GM23338 (cell line): ENCODE measurements at regions not wholly inside any gene's neighbourhood (a gene's known extent, or its start where the extent isn't known, plus 50 kb on each side); places are given as distances from the start of the nearest gene placed in this dataset.

Experiments used
- ATAC-seq: fragments of 200-7000 bp; cut with Tn5 transposase; 3 replicates; pipeline ENCODE4 v1.9.1; 2020
- DNase-seq: peaks from one replicate; pipeline ENCODE4 v3.0.0-alpha.2; 2015; ENCODE audit warnings: low spot score
- H2AFZ ChIP-seq: fragments of 200-600 bp; sonication (generic); 2 replicates; pipeline ENCODE4 v1.8.0; 2016; ENCODE audit warnings: antibody characterized with exemption, mild to moderate bottlenecking, moderate library complexity
- H3F3A ChIP-seq: fragments of 200-600 bp; sonication (generic); replicated peaks from 2 replicates; pipeline ENCODE4 v1.8.0; 2017; ENCODE audit warnings: antibody characterized with exemption, mixed run types, low read depth
- H3K27ac ChIP-seq: fragments of 200-600 bp; sonication (generic); 2 replicates; pipeline ENCODE4 v1.6.1; 2016; ENCODE audit warnings: low read depth
- H3K27me3 ChIP-seq: fragments of 200-600 bp; sonication (generic); 2 replicates; pipeline ENCODE4 v1.8.0; 2016; ENCODE audit warnings: mild to moderate bottlenecking, mixed run types, moderate library complexity; ENCODE audit not compliant: insufficient read depth
- H3K36me3 ChIP-seq: fragments of 200-600 bp; sonication (generic); 2 replicates; pipeline ENCODE4 v1.8.0; 2016; ENCODE audit warnings: mild to moderate bottlenecking; ENCODE audit not compliant: insufficient read depth
- H3K4me1 ChIP-seq: fragments of 200-600 bp; sonication (generic); 2 replicates; pipeline ENCODE4 v1.8.0; 2016; ENCODE audit warnings: mild to moderate bottlenecking, moderate library complexity; ENCODE audit not compliant: insufficient read depth
- H3K4me2 ChIP-seq: fragments of 200-600 bp; sonication (generic); 2 replicates; pipeline ENCODE4 v1.7.1; 2017; ENCODE audit warnings: mixed run types
- H3K4me3 ChIP-seq: fragments of 200-600 bp; sonication (generic); 2 replicates; pipeline ENCODE4 v1.6.1; 2016; ENCODE audit warnings: mixed run types
- H3K79me2 ChIP-seq: fragments of 200-600 bp; sonication (generic); replicated peaks from 2 replicates; pipeline ENCODE4 v1.8.0; 2017; ENCODE audit warnings: mild to moderate bottlenecking; ENCODE audit not compliant: insufficient read depth
- H3K9me2 ChIP-seq: fragments of 200-600 bp; sonication (generic); 2 replicates; pipeline ENCODE4 v1.8.0; 2017; ENCODE audit not compliant: insufficient read depth
- H4K20me1 ChIP-seq: fragments of 200-600 bp; sonication (generic); replicated peaks from 2 replicates; pipeline ENCODE4 v1.8.0; 2017; ENCODE audit warnings: mild to moderate bottlenecking; ENCODE audit not compliant: insufficient read depth
- H3K27ac Mint-ChIP-seq: 2 replicates; pipeline ENCODE4 v1.8.0; 2020; ENCODE audit warnings: inconsistent platforms, mild to moderate bottlenecking, moderate library complexity, mixed read lengths
- H3K27me3 Mint-ChIP-seq: 3 replicates; pipeline ENCODE4 v1.8.0; 2022; ENCODE audit warnings: low read depth, mild to moderate bottlenecking, moderate library complexity, mixed read lengths, inconsistent platforms; ENCODE audit not compliant: insufficient read depth, poor library complexity
- H3K36me3 Mint-ChIP-seq: 3 replicates; pipeline ENCODE4 v1.8.0; 2021; ENCODE audit warnings: low read depth, mild to moderate bottlenecking, inconsistent platforms, moderate library complexity, mixed read lengths
- H3K4me1 Mint-ChIP-seq: 3 replicates; pipeline ENCODE4 v1.8.0; 2020; ENCODE audit warnings: mild to moderate bottlenecking, inconsistent platforms, mixed read lengths
- H3K4me3 Mint-ChIP-seq: 3 replicates; pipeline ENCODE4 v1.8.0; 2021; ENCODE audit warnings: moderate library complexity, mild to moderate bottlenecking, inconsistent platforms, mixed read lengths
- H3K9me3 Mint-ChIP-seq: 3 replicates; pipeline ENCODE4 v1.8.0; 2020; ENCODE audit warnings: moderate library complexity, mild to moderate bottlenecking, inconsistent platforms, mixed read lengths
- CREB1 ChIP-seq: fragments of 250-450 bp; sonication (Bioruptor Pico); IDR thresholded peaks from 2 replicates; pipeline ENCODE4 v1.5.0; 2020; ENCODE audit warnings: low read depth, mild to moderate bottlenecking, moderate library complexity
- EZH2 ChIP-seq: fragments of 200-600 bp; sonication (generic); IDR thresholded peaks from one replicate; pipeline ENCODE4 v1.8.0; 2017; ENCODE audit warnings: antibody characterized with exemption, mild to moderate bottlenecking, low read depth; ENCODE audit not compliant: unreplicated experiment
- NANOG ChIP-seq: IDR thresholded peaks from 2 replicates; pipeline ENCODE4 v1.6.1; 2016; ENCODE audit warnings: antibody characterized with exemption, borderline replicate concordance
- POLR2AphosphoS5 ChIP-seq: IDR thresholded peaks from 2 replicates; pipeline ENCODE4 v1.6.1; 2016; ENCODE audit warnings: antibody characterized with exemption, low read depth
- REST ChIP-seq: IDR thresholded peaks from one replicate; pipeline ENCODE4 v1.6.1; 2018; ENCODE audit warnings: antibody characterized with exemption; ENCODE audit not compliant: unreplicated experiment
- STAT1 ChIP-seq: IDR thresholded peaks from one replicate; pipeline ENCODE4 v1.6.1; 2016; ENCODE audit warnings: antibody characterized with exemption; ENCODE audit not compliant: unreplicated experiment
- ZNF331 ChIP-seq: fragments of 250-450 bp; sonication (Bioruptor Pico); IDR thresholded peaks from 2 replicates; pipeline ENCODE4 v1.5.0; 2020; ENCODE audit warnings: low read depth, mild to moderate bottlenecking, moderate library complexity
- ZNF462 ChIP-seq: fragments of 250-450 bp; sonication (Bioruptor Pico); IDR thresholded peaks from 2 replicates; pipeline ENCODE4 v1.5.0; 2020; ENCODE audit warnings: mild to moderate bottlenecking, moderate library complexity

GRCh38 chr11:100438376-100438775 lies 248.7 kb upstream of the ARHGAP42 start:
- Histone ChIP-seq H3K79me2 (no peaks in the 10 kb centered on the region), H3F3A (no peaks in the 10 kb centered on the region), H3K27me3 (no peaks in the 10 kb centered on the region), H3K4me2 (no peak overlapping the region), H2AFZ (no peak overlapping the region), H4K20me1 (no peaks in the 10 kb centered on the region), H3K9me2 (no peaks in the 10 kb centered on the region; the same call in none of the 2 replicates), H3K4me3 (no peak overlapping the region), H3K27ac (no peak overlapping the region), H3K36me3 (no peaks in the 10 kb centered on the region), H3K4me1 (peaks cover 5% of the 10 kb centered on the region; the same call in 1 of the 2 replicates)
- H3K27me3 Mint-ChIP-seq, result peaks cover 5% of the 10 kb centered on the region
- ATAC-seq, result no peak
- no peaks in the 10 kb centered on the region for H3K9me3 Mint-ChIP-seq
- no peak overlapping the region for H3K4me3 Mint-ChIP-seq
- no peak for DNase-seq
- H3K4me1 Mint-ChIP-seq, result peaks cover 11% of the 10 kb centered on the region; the same call in 2 of the 3 replicates
- no peak overlapping the region for H3K27ac Mint-ChIP-seq
- H3K36me3 Mint-ChIP-seq, result no peaks in the 10 kb centered on the region; the same call in 2 of the 3 replicates
- TF ChIP-seq ZNF331 (CRISPR knock-in tag) (no peak), STAT1 (no peak), ZNF462 (CRISPR knock-in tag) (no peak)

- no peaks in the 10 kb centered on the region for H3K4me1 ChIP-seq
- H3K27me3 ChIP-seq, result no peaks in the 10 kb centered on the region
- H3K9me3 Mint-ChIP-seq, result no peaks in the 10 kb centered on the region
- no peak overlapping the region for H3K4me2 ChIP-seq
- peaks cover 5% of the 10 kb centered on the region; the same call in 1 of the 3 replicates for H3K4me1 Mint-ChIP-seq
- no peak overlapping the region for H3K4me3 ChIP-seq
- no peak overlapping the region for H2AFZ ChIP-seq
- H3F3A ChIP-seq, result no peaks in the 10 kb centered on the region
- DNase-seq (no peak), ATAC-seq (no peak)
- no peaks in the 10 kb centered on the region for H3K36me3 ChIP-seq
- no peak overlapping the region for H3K4me3 Mint-ChIP-seq
- no peaks in the 10 kb centered on the region for H4K20me1 ChIP-seq
- no peaks in the 10 kb centered on the region; the same call in 1 of the 2 replicates for H3K9me2 ChIP-seq
- no peaks in the 10 kb centered on the region; the same call in 2 of the 3 replicates for H3K36me3 Mint-ChIP-seq
- H3K27ac Mint-ChIP-seq, result no peak overlapping the region
- peaks cover 5% of the 10 kb centered on the region for H3K27me3 Mint-ChIP-seq
- TF ChIP-seq CREB1 (CRISPR knock-in tag), result no peak
- TF ChIP-seq ZNF331 (CRISPR knock-in tag), result no peak
- no peak for TF ChIP-seq REST
- TF ChIP-seq NANOG, result no peak
- TF ChIP-seq EZH2, result no peak
- TF ChIP-seq STAT1, result no peak
- no peak for TF ChIP-seq POLR2AphosphoS5
- no peak overlapping the region for H3K27ac ChIP-seq
- H3K79me2 ChIP-seq, result no peaks in the 10 kb centered on the region
Measured at GRCh38 chr11:100441086-100441485, 246.0 kb upstream of the ARHGAP42 start.
